Activated T-cell treated with anti-CD3 and anti-CD28 coated beads, Interleukin-2, amount 50 U/mL, for 72 hours (primary cell): ENCODE measurements at regions not wholly inside any gene's neighbourhood (a gene's known extent, or its start where the extent isn't known, plus 50 kb on each side); places are given as distances from the start of the nearest gene placed in this dataset.

Source experiments
- ATAC-seq, 2 donors: fragments of 150-1000 bp; cut with Tn5 transposase; replicated peaks in 1 of 2; 2 replicates each; pipeline ENCODE4 v1.10.0; 2021; ENCODE audit warnings: moderate library complexity in 2 of 2, mild to moderate bottlenecking in 1 of 2
- DNase-seq, 2 donors: peaks; one replicate each; pipeline ENCODE4 v3.0.0; 2021 to 2022; ENCODE audit warnings: mixed read lengths in 1 of 2
- H3K27ac Mint-ChIP-seq: one replicate; pipeline ENCODE4 v1.8.0; 2022; ENCODE audit warnings: mild to moderate bottlenecking, moderate library complexity, mixed read lengths
- H3K27me3 Mint-ChIP-seq: one replicate; pipeline ENCODE4 v1.8.0; 2022; ENCODE audit warnings: low read depth, mixed read lengths
- H3K36me3 Mint-ChIP-seq, 2 donors: one replicate each; pipeline ENCODE4 v1.8.0; 2022; ENCODE audit warnings: mixed read lengths in 2 of 2, mild to moderate bottlenecking in 1 of 2; ENCODE audit not compliant: insufficient read depth in 2 of 2
- H3K4me1 Mint-ChIP-seq: one replicate; pipeline ENCODE4 v1.8.0; 2022; ENCODE audit warnings: low read depth, mixed read lengths
- H3K4me3 Mint-ChIP-seq, 2 donors: one replicate each; pipeline ENCODE4 v1.8.0; 2022; ENCODE audit warnings: mild to moderate bottlenecking in 2 of 2, mixed read lengths in 2 of 2, moderate library complexity in 2 of 2
- H3K9me3 Mint-ChIP-seq, 2 donors: one replicate each; pipeline ENCODE4 v1.8.0; 2022; ENCODE audit warnings: mixed read lengths in 2 of 2

GRCh38 chr2:163345795-163346573, 389.8 kb downstream of the FIGN start:
- DNase-seq, result peak in 1 of 2 donors; percentile 3
- H3K27ac Mint-ChIP-seq, result no peak overlapping the region
- ATAC-seq, result no peak
- H3K4me1 Mint-ChIP-seq, result no peaks in the 10 kb centered on the region
- no peaks in the 10 kb centered on the region for H3K9me3 Mint-ChIP-seq
- no peaks in the 10 kb centered on the region for H3K36me3 Mint-ChIP-seq
- H3K4me3 Mint-ChIP-seq, result no peak overlapping the region
- peaks cover 7% of the 10 kb centered on the region for H3K27me3 Mint-ChIP-seq

DNA sequence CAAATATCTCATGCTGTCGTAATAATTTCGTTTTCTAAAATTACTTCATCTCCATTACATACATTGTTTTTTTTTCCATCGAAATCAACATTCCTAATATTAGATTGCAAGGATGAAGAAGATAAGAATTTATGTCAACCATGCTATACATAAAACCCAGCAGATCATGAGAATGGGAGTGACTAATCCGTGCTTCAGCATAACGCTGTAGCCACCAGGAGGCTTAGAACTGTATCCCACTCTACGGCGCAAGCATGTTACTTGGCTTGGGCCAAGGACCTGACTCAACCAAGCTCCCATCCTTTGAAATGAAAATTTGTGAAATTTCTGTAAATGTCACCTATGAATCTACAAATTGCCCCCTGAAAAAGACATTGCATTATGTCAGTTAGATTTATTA, 392.5 kb downstream of the FIGN start:
- no peaks in the 10 kb centered on the region for H3K4me1 Mint-ChIP-seq
- H3K36me3 Mint-ChIP-seq, result no peaks in the 10 kb centered on the region
- no peaks in the 10 kb centered on the region for H3K27me3 Mint-ChIP-seq
- no peak overlapping the region for H3K27ac Mint-ChIP-seq
- DNase-seq (no peak), ATAC-seq (no peak)
- H3K4me3 Mint-ChIP-seq, result no peak overlapping the region
- H3K9me3 Mint-ChIP-seq, result no peaks in the 10 kb centered on the region

DNA sequence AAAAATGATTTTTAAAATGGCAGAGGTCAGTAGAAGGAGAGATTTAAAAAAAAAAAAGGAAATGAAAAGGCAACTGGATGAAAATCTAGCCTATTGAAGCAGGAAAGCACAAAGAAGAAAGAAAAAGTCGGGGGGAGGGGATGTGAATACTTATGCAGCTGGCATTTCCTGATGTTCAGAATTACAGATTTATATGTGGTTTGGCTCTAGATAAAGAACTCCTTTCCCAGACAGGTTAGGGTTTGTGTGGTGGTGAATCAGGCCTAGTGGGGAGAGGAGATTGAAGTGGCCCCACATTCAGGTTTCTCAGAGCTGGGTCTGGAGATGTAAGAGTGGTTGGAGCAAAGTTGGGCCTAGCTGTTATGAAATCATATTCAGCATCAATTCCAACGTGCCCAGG, 394.4 kb downstream of the FIGN start:
- H3K27me3 Mint-ChIP-seq, result no peaks in the 10 kb centered on the region
- H3K27ac Mint-ChIP-seq, result no peak overlapping the region
- no peaks in the 10 kb centered on the region for H3K36me3 Mint-ChIP-seq
- no peak overlapping the region for H3K4me3 Mint-ChIP-seq
- ATAC-seq (no peak), DNase-seq (no peak)
- no peaks in the 10 kb centered on the region for H3K9me3 Mint-ChIP-seq
- H3K4me1 Mint-ChIP-seq, result no peaks in the 10 kb centered on the region

- Mint-ChIP-seq H3K9me3 (peaks cover 2 to 3% of the 10 kb centered on the region in 2 donors), H3K4me3 (no peak overlapping the region), H3K27me3 (no peaks in the 10 kb centered on the region), H3K36me3 (no peaks in the 10 kb centered on the region), H3K4me1 (no peaks in the 10 kb centered on the region), H3K27ac (no peak overlapping the region)
- no peak for DNase-seq
- no peak for ATAC-seq
These were observed 397.5 kb downstream of the FIGN start for GRCh38 chr2:163338270-163338669.

DNA sequence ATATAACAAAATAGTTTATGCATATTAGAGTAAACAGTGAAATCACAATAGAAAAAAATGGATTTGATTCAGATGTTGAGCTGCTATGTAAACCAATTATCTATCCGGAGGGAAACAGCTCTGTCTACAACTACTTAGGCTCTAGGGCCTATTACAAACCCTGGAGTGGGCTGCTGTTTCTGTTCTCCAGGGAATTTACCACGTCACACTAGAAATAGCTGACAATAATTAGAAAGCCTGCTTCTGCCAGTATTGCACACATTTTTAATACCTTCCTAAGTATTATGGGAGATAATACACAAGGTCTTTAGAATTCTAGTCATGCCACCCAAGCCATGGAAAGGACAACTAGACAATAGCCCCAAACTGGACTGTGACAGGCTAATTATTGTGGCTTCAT, 411.1 kb downstream of the FIGN start:
- DNase-seq (no peak), ATAC-seq (no peak)
- no peak overlapping the region for H3K27ac Mint-ChIP-seq
- no peak overlapping the region for H3K4me3 Mint-ChIP-seq
- no peaks in the 10 kb centered on the region for H3K4me1 Mint-ChIP-seq
- H3K27me3 Mint-ChIP-seq, result no peaks in the 10 kb centered on the region
- H3K36me3 Mint-ChIP-seq, result no peaks in the 10 kb centered on the region
- no peaks in the 10 kb centered on the region for H3K9me3 Mint-ChIP-seq

DNA sequence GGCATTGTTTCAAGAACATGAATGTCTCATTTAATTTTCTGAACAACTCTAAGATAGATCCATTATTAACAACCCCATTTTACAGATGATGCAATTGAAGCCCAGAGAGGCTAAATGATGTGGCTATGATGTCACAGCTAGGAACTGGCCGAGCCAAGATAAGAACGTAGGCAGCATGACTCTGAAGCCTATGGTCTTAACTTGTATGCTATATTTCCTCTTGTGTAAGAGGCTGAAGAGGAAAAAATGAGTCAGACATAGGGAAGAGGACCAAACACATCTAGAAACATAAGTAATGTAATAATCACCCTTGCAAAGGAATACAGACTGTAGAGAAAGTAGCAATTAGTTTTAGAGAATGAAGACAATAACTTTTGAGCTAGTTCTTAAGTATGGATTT, 416.8 kb downstream of the FIGN start:
- no peak for ATAC-seq
- Mint-ChIP-seq H3K27me3 (no peaks in the 10 kb centered on the region), H3K9me3 (peaks cover 0 to 8% of the 10 kb centered on the region in 2 donors), H3K4me1 (no peaks in the 10 kb centered on the region), H3K27ac (no peak overlapping the region), H3K4me3 (no peak overlapping the region), H3K36me3 (no peaks in the 10 kb centered on the region)
- no peak for DNase-seq

DNA sequence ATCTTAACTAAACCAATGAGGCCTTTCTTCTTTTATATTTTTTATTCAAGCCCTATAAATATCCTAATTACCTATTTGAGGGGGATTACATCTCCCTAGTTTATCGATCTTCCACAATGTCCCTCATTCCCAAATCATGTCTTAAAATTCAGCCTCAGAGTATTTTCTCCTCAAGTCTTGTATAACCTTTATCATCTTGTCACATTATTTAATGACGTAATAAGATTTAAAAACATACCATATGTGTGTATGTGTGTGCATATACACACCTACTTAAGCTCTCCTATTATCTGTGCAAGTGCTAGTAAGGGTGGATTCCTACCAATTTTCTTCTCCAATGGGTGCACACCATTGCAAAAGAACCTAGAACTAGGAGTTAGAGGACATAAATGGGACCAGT, 421.1 kb downstream of the FIGN start:
- Mint-ChIP-seq H3K4me3 (no peak overlapping the region), H3K27me3 (no peaks in the 10 kb centered on the region), H3K36me3 (no peaks in the 10 kb centered on the region), H3K27ac (no peak overlapping the region), H3K9me3 (peaks cover 0 to 8% of the 10 kb centered on the region in 2 donors), H3K4me1 (no peaks in the 10 kb centered on the region)
- no peak for ATAC-seq
- no peak for DNase-seq

DNA sequence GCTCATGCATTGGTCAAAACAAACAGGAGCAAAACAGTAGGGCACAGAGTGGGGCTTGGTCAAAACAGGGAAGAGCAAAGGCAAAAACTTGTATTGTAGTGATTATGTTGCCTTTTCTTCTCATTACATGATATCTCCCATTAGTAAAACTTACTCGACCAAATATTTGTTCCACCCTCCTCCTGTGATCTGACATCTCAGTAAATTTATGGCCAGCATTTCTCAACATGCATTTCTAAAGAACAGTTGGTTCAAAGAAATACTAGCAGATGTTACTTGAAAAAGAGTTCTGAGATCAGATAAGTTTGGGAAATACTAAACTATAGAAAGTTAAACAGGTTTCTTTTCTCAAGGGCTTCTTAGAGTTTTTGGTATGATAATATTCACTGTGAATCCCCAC, 423.1 kb downstream of the FIGN start:
- Mint-ChIP-seq H3K36me3 (no peaks in the 10 kb centered on the region), H3K9me3 (peaks cover 0 to 7% of the 10 kb centered on the region in 2 donors), H3K27me3 (no peaks in the 10 kb centered on the region), H3K4me1 (no peaks in the 10 kb centered on the region), H3K4me3 (no peak overlapping the region), H3K27ac (no peak overlapping the region)
- ATAC-seq (no peak), DNase-seq (no peak)

DNA sequence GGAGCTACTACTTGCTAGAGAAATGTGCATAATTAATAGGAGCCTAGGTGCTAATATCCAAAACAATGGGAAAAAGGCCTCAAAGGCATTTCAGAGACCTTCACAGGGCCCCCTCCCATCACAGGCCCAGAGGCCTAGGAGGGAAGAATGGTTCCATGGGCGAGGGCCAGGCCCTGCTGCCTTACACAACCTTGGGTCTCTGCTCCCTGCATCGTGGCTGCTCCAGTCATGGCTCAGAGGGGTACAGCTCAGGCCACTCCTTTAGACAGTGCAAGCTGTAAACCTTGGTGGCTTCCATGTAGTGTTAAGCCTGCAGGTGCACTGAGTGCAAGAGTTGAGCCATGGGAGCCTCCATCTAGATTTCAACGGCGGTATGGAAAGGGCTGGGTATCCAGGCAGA, 429.2 kb downstream of the FIGN start:
- Mint-ChIP-seq H3K27ac (no peak overlapping the region), H3K4me1 (no peaks in the 10 kb centered on the region), H3K4me3 (no peak overlapping the region), H3K9me3 (peaks cover 6 to 11% of the 10 kb centered on the region in 2 donors), H3K36me3 (no peaks in the 10 kb centered on the region), H3K27me3 (no peaks in the 10 kb centered on the region)
- ATAC-seq (no peak), DNase-seq (no peak)

DNA sequence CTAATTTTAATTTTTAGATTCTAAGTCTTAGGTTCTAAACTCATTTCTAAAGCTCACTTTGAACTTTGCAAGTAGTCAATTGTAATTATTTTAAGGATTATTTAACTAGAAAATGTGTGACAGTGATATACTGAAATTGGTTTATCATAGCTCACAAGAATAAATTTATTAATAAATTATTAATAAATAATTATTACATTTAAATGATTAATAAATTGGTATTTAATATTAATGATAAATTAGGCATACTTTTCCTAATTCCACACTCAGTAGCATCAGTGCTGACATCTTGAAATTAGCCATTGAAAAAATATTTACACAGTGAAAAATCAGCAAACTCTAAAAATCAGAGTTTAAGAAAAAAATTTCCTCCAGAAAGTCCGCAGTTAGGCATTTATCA, 433.7 kb downstream of the FIGN start:
- H3K4me3 Mint-ChIP-seq, result no peak overlapping the region
- H3K4me1 Mint-ChIP-seq, result no peaks in the 10 kb centered on the region
- no peak for ATAC-seq
- no peak for DNase-seq
- H3K27ac Mint-ChIP-seq, result no peak overlapping the region
- peaks cover 5 to 6% of the 10 kb centered on the region in 2 donors for H3K9me3 Mint-ChIP-seq
- H3K27me3 Mint-ChIP-seq, result no peaks in the 10 kb centered on the region
- no peaks in the 10 kb centered on the region for H3K36me3 Mint-ChIP-seq

DNA sequence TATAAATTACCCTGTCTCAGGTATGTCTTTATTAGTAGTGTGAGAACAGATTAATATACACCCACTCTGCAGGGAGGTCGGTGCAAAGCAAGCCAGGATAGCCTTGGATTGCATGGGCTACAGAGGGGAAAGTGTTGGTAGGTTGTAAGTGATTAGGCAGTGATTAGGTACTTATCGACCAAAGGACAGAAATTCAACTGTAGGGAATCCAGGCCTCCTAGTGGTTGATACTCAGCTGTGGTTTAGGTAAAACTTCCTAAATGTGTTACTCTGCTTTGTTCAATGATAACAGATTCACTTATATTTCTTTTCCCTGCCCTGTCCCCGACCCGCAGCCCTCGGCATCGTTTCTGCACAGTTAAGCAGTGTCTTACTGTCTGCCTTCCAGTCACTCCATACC, 444.0 kb downstream of the FIGN start:
- Mint-ChIP-seq H3K4me1 (no peaks in the 10 kb centered on the region), H3K4me3 (no peak overlapping the region), H3K27ac (no peak overlapping the region), H3K36me3 (no peaks in the 10 kb centered on the region), H3K9me3 (peaks cover 0 to 8% of the 10 kb centered on the region in 2 donors), H3K27me3 (no peaks in the 10 kb centered on the region)
- ATAC-seq, result no peak
- no peak for DNase-seq

- Mint-ChIP-seq H3K27me3 (no peaks in the 10 kb centered on the region), H3K4me3 (no peak overlapping the region), H3K4me1 (no peaks in the 10 kb centered on the region), H3K36me3 (no peaks in the 10 kb centered on the region), H3K27ac (no peak overlapping the region), H3K9me3 (peaks cover 3 to 5% of the 10 kb centered on the region in 2 donors)
- ATAC-seq, result no peak
- no peak for DNase-seq
These were observed 443.1 kb upstream of the KCNH7 start for GRCh38 chr2:163281717-163282116.

- Mint-ChIP-seq H3K4me1 (no peaks in the 10 kb centered on the region), H3K27ac (no peak overlapping the region), H3K9me3 (peaks cover 9 to 11% of the 10 kb centered on the region in 2 donors), H3K36me3 (peaks cover 5 to 7% of the 10 kb centered on the region in 2 donors), H3K27me3 (no peaks in the 10 kb centered on the region), H3K4me3 (no peak overlapping the region)
- DNase-seq (no peak), ATAC-seq (no peak)
These were observed 430.9 kb upstream of the KCNH7 start for GRCh38 chr2:163269374-163270021.

- no peak for ATAC-seq
These were observed 428.2 kb upstream of the KCNH7 start for GRCh38 chr2:163266772-163267171.

More at GRCh38 chr2:163266772-163267171, 428.2 kb upstream of the KCNH7 start:
- DNase-seq, result no peak
- Mint-ChIP-seq H3K27ac (no peak overlapping the region), H3K36me3 (no peaks in the 10 kb centered on the region), H3K4me1 (no peaks in the 10 kb centered on the region), H3K4me3 (no peak overlapping the region), H3K9me3 (peaks cover 0 to 2% of the 10 kb centered on the region in 2 donors), H3K27me3 (no peaks in the 10 kb centered on the region)
